Psoas muscle (tissue), 7 donors: ENCODE measurements at regions not wholly inside any gene's neighbourhood (a gene's known extent, or its start where the extent isn't known, plus 50 kb on each side); places are given as distances from the start of the nearest gene placed in this dataset.

Experiments used
- ATAC-seq, 4 donors: fragments of 200-7000 bp; cut with Tn5 transposase; one replicate each; pipeline ENCODE4 v1.9.1; 2020; ENCODE audit warnings: moderate library complexity in 3 of 4, mild to moderate bottlenecking in 2 of 4
- DNase-seq, 2 donors: peaks; one replicate each; pipeline ENCODE4 v3.0.0-alpha.2; 2020
- H3K27ac ChIP-seq: fragments of 200-600 bp; one replicate; pipeline ENCODE4 v1.8.0; 2022
- H3K27me3 ChIP-seq, 3 donors: fragments of 200-600 bp in 1 of 3; one replicate each; pipeline versions ENCODE4 v1.6.1 to v1.8.0; 2013 to 2022; ENCODE audit warnings: low read length in 2 of 3, mild to moderate bottlenecking in 2 of 3, moderate library complexity in 1 of 3; ENCODE audit not compliant: insufficient read depth in 3 of 3
- H3K36me3 ChIP-seq, 2 donors: fragments of 200-600 bp in 1 of 2; one replicate each; pipeline versions ENCODE4 v1.6.1 to v1.8.0; 2013 to 2022; ENCODE audit warnings: low read depth in 1 of 2, mild to moderate bottlenecking in 1 of 2, moderate library complexity in 1 of 2; ENCODE audit not compliant: insufficient read depth in 1 of 2
- H3K4me1 ChIP-seq: fragments of 200-600 bp; one replicate; pipeline ENCODE4 v1.8.0; 2022
- H3K4me3 ChIP-seq: fragments of 200-600 bp; one replicate; pipeline ENCODE4 v1.8.0; 2022; ENCODE audit warnings: mild to moderate bottlenecking
- H3K9me3 ChIP-seq: fragments of 200-600 bp; one replicate; pipeline ENCODE4 v1.8.0; 2022
- CTCF ChIP-seq: fragments of 200-600 bp; IDR thresholded peaks from one replicate; pipeline ENCODE4 v1.8.0; 2022; ENCODE audit warnings: antibody characterized with exemption
- WGBS, 3 donors: extraction: QIAGEN DNeasy Blood & Tissue Kit; methylation state at CpG; one replicate each; pipeline versions ENCODE4 v1.1.6 to v1.1.7; 2013; 5-methylcytosine and 5-hydroxymethylcytosine counted together
- intact Hi-C, 2 donors: fragments of 100-400 bp; cut with DNase I; formaldehyde crosslinking; loops; one replicate each; pipeline versions ENCODE4 v1.11.0 to v1.14.2; 2022
- donor health status: healthy with polysubstance abuse.
- donor health status: DM: no; HTN: no; CAD: no; lungs with moderate emphysema.
- donor health status: Bipolar disorder and iron deficiency.
- donor health status: healthy.
- donor health status: DM: yes; HTN: yes; CAD: no.
- donor health status: DM: no; HTN: no; CAD: no.
- donor health status: DM: yes; HTN: yes; CAD: no.

- Histone ChIP-seq H3K36me3 (no peaks in the 10 kb centered on the region), H3K27ac (no peak overlapping the region), H3K4me3 (no peak overlapping the region), H3K9me3 (no peaks in the 10 kb centered on the region), H3K4me1 (no peaks in the 10 kb centered on the region), H3K27me3 (peaks cover 0 to 4% (median 0%) of the 10 kb centered on the region in 3 donors)
- ATAC-seq (no peak), DNase-seq (no peak)
- WGBS, 3 donors: 60 to 72% (median 68%) methylated on average over 5 of the region's 5 CpGs
- intact Hi-C loops: no loop called here
- no peak for TF ChIP-seq CTCF
Measured at GRCh38 chr6:8201679-8202078, 99.3 kb upstream of the EEF1E1 start.

GRCh38 chr6:8200255-8200654 lies 97.9 kb upstream of the EEF1E1 start:
- Histone ChIP-seq H3K27me3 (peaks cover 0 to 4% (median 0%) of the 10 kb centered on the region in 3 donors), H3K9me3 (no peaks in the 10 kb centered on the region), H3K4me3 (no peak overlapping the region), H3K27ac (no peak overlapping the region), H3K4me1 (no peaks in the 10 kb centered on the region), H3K36me3 (no peaks in the 10 kb centered on the region)
- intact Hi-C loops: no loop called here
- no peak for ATAC-seq
- TF ChIP-seq CTCF: no peak
- WGBS, 3 donors: 49 to 58% (median 57%) methylated on average over 3 of the region's 3 CpGs
- no peak for DNase-seq

- ATAC-seq (no peak), DNase-seq (no peak)
- Histone ChIP-seq H3K27ac (no peak overlapping the region), H3K9me3 (no peaks in the 10 kb centered on the region), H3K4me3 (no peak overlapping the region), H3K4me1 (no peaks in the 10 kb centered on the region), H3K36me3 (no peaks in the 10 kb centered on the region), H3K27me3 (no peaks in the 10 kb centered on the region)
- TF ChIP-seq CTCF: no peak
- intact Hi-C loops: no loop called here
- 52 to 54% (median 53%) methylated on average over 4 of the region's 4 CpGs for WGBS, 3 donors
Measured at GRCh38 chr6:8195714-8196102, 93.4 kb upstream of the EEF1E1 start.

- Histone ChIP-seq H3K27ac (no peak overlapping the region), H3K4me3 (no peak overlapping the region), H3K36me3 (no peaks in the 10 kb centered on the region), H3K9me3 (no peaks in the 10 kb centered on the region), H3K27me3 (no peaks in the 10 kb centered on the region), H3K4me1 (no peaks in the 10 kb centered on the region)
- ATAC-seq (no peak), DNase-seq (no peak)
- WGBS, 3 donors: 53 to 68% (median 58%) methylated on average over 3 of the region's 3 CpGs
- intact Hi-C loops: no loop called here
- TF ChIP-seq CTCF: no peak
Measured at GRCh38 chr6:8195040-8195713, 92.8 kb upstream of the EEF1E1 start.

GRCh38 chr6:8194490-8194889 lies 92.1 kb upstream of the EEF1E1 start:
- no peaks in the 10 kb centered on the region for H3K9me3 ChIP-seq
- TF ChIP-seq CTCF: no peak
- no peak for ATAC-seq
- intact Hi-C loops: no loop called here
- 38 to 39% (median 38%) methylated on average over 3 of the region's 3 CpGs for WGBS, 3 donors
- no peaks in the 10 kb centered on the region for H3K36me3 ChIP-seq
- no peaks in the 10 kb centered on the region for H3K27me3 ChIP-seq
- DNase-seq: no peak
- H3K4me1 ChIP-seq: no peaks in the 10 kb centered on the region
- H3K4me3 ChIP-seq: no peak overlapping the region
- H3K27ac ChIP-seq: no peak overlapping the region
